Ammon's horn (tissue), 1 donor: ENCODE measurements at regions not wholly inside any gene's neighbourhood (a gene's known extent, or its start where the extent isn't known, plus 50 kb on each side); places are given as distances from the start of the nearest gene placed in this dataset.

Experiments
- DNase-seq: peaks from one replicate; pipeline ENCODE4 v3.0.0-alpha.2; 2016; ENCODE audit warnings: low spot score

GRCh38 chr17:65477600-65477999, 83.8 kb downstream of the AXIN2 start:
- DNase-seq = no peak

GRCh38 chr17:65474660-65475059, 86.8 kb downstream of the AXIN2 start:
- no peak for DNase-seq

- DNase-seq = no peak
These were observed 87.5 kb downstream of the AXIN2 start for GRCh38 chr17:65473985-65474384.

GRCh38 chr17:65473363-65473762, 88.1 kb downstream of the AXIN2 start:
- DNase-seq = no peak

- DNase-seq = peak; percentile 27
These were observed 88.7 kb downstream of the AXIN2 start for GRCh38 chr17:65472666-65473309.

GRCh38 chr17:65470783-65471182, 90.7 kb downstream of the AXIN2 start:
- DNase-seq = no peak

GRCh38 chr17:65468321-65468720, 93.1 kb downstream of the AXIN2 start:
- DNase-seq = no peak

GRCh38 chr17:65467156-65467555, 94.3 kb downstream of the AXIN2 start:
- no peak for DNase-seq

GRCh38 chr17:65466547-65466946, 94.9 kb downstream of the AXIN2 start:
- DNase-seq = no peak

GRCh38 chr17:65463242-65463641, 98.2 kb downstream of the AXIN2 start:
- DNase-seq = no peak

GRCh38 chr17:65459677-65460347, 101.6 kb downstream of the AXIN2 start:
- no peak for DNase-seq

GRCh38 chr17:65457635-65458257, 103.7 kb downstream of the AXIN2 start:
- no peak for DNase-seq

GRCh38 chr17:65457183-65457582, 104.3 kb downstream of the AXIN2 start:
- no peak for DNase-seq

- no peak for DNase-seq
These were observed 104.9 kb downstream of the AXIN2 start for GRCh38 chr17:65456368-65457151.

- peak; percentile 43 for DNase-seq
These were observed 105.5 kb downstream of the AXIN2 start for GRCh38 chr17:65455972-65456343.

- no peak for DNase-seq
These were observed 106.1 kb downstream of the AXIN2 start for GRCh38 chr17:65455154-65455971.

- DNase-seq = no peak
These were observed 108.1 kb downstream of the AXIN2 start for GRCh38 chr17:65453204-65453931.

- DNase-seq = no peak
These were observed 112.0 kb downstream of the AXIN2 start for GRCh38 chr17:65449495-65449894.

- no peak for DNase-seq
These were observed 113.6 kb downstream of the AXIN2 start for GRCh38 chr17:65447823-65448222.

- DNase-seq = no peak
These were observed 114.5 kb downstream of the AXIN2 start for GRCh38 chr17:65446838-65447526.
